ENCODE measurements at regions not wholly inside any gene's neighbourhood (a gene's known extent, or its start where the extent isn't known, plus 50 kb on each side); places are given as distances from the start of the nearest gene placed in this dataset.

DNA sequence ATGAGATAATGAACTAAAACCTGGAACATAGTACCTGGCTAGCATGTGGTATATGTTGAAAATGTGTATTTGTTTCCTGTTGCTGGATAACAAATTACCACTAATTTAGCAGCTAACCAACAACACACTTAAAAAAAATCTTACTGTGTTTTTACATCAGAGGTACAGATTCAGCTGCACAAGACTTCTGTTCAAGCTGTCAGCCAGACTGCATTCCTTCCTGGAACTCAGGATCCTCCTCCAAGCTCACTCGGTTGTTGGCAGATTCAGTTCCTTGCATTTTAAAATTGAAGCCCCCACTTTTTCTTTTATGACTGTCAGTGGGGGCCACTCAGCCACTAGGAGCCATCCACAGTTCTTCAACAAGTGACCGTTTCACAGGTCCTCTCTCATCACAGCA is 246.9 kb upstream of the DACH1 start:
- no peak for TF ChIP-seq EP300 (IDR thresholded peaks at IDR 0.05; ENCODE audit: borderline replicate concordance)
- TF ChIP-seq TCF12 (IDR thresholded peaks at IDR 0.05; ENCODE audit: low read depth), result no peak
- no peak for TF ChIP-seq EGR1 (IDR thresholded peaks at IDR 0.05)
- TF ChIP-seq TAF1 (IDR thresholded peaks at IDR 0.05; ENCODE audit: low read depth), result no peak
- TF ChIP-seq MAX (IDR thresholded peaks at IDR 0.05), result no peak
